Calu3 (cell line): ENCODE measurements at regions not wholly inside any gene's neighbourhood (a gene's known extent, or its start where the extent isn't known, plus 50 kb on each side); places are given as distances from the start of the nearest gene placed in this dataset.
A peak's percentile ranks its signal among the peaks of the same experiment; 100 is the strongest.

Experiments
- BruUV-seq: library from RNA; stranded (reverse); fragments of 400-500 nt; replicated peaks from 2 replicates; lab custom pipeline; 2021; lab: Mats Ljungman, UMichigan
- CTCF ChIA-PET: fragments of 300-600 bp; sonication (Branson Sonifier 250); formaldehyde crosslinking; loops from one replicate; lab custom pipeline; 2022; ENCODE audit warnings: antibody characterized with exemption; lab: Charles Lee
- DNase-seq: peaks from one replicate; pipeline ENCODE4 v3.0.0; 2022
- H3K27ac Mint-ChIP-seq: one replicate; pipeline ENCODE4 v1.8.0; 2022; ENCODE audit warnings: mixed read lengths; ENCODE audit not compliant: unreplicated experiment
- H3K27me3 Mint-ChIP-seq: one replicate; pipeline ENCODE4 v1.8.0; 2022; ENCODE audit warnings: mixed read lengths; ENCODE audit not compliant: unreplicated experiment
- H3K36me3 Mint-ChIP-seq: one replicate; pipeline ENCODE4 v1.8.0; 2022; ENCODE audit warnings: mild to moderate bottlenecking, moderate library complexity, mixed read lengths; ENCODE audit not compliant: insufficient read depth, unreplicated experiment
- H3K4me1 Mint-ChIP-seq: one replicate; pipeline ENCODE4 v1.8.0; 2022; ENCODE audit warnings: mild to moderate bottlenecking, low read depth, mixed read lengths; ENCODE audit not compliant: unreplicated experiment
- H3K4me3 Mint-ChIP-seq: one replicate; pipeline ENCODE4 v1.8.0; 2022; ENCODE audit warnings: mild to moderate bottlenecking, low read depth, moderate library complexity, mixed read lengths; ENCODE audit not compliant: unreplicated experiment
- H3K9me3 Mint-ChIP-seq: one replicate; pipeline ENCODE4 v1.8.0; 2022; ENCODE audit warnings: low read depth, mixed read lengths; ENCODE audit not compliant: unreplicated experiment
- intact Hi-C: fragments of 100-400 bp; cut with micrococcal nuclease; formaldehyde crosslinking; loops from one replicate; pipeline ENCODE4 v1.10.0; 2022; ENCODE audit not compliant: unreplicated experiment
- TF ChIP-seq, protein P1 (sequence below): fragments of 200-600 bp; IDR thresholded peaks from one replicate; pipeline ENCODE4 v1.8.0; 2022; ENCODE audit warnings: antibody characterized with exemption; ENCODE audit not compliant: unreplicated experiment

- Mint-ChIP-seq H3K4me3 (no peak overlapping the region), H3K27ac (no peak overlapping the region), H3K36me3 (peaks cover 5% of the 10 kb centered on the region), H3K27me3 (peaks cover 21% of the 10 kb centered on the region), H3K4me1 (no peaks in the 10 kb centered on the region), H3K9me3 (no peaks in the 10 kb centered on the region)
- DNase-seq = no peak
- BruUV-seq = no TSS peak
- CTCF ChIA-PET = interaction anchor here (1.2 to 1.7 kb wide), 2 partner anchors 14 to 29 kb away, joined by 6 to 7 read pairs; no protein-coding TSS in a partner anchor
- intact Hi-C loops = no loop called here
- TF ChIP-seq, protein P1, sequence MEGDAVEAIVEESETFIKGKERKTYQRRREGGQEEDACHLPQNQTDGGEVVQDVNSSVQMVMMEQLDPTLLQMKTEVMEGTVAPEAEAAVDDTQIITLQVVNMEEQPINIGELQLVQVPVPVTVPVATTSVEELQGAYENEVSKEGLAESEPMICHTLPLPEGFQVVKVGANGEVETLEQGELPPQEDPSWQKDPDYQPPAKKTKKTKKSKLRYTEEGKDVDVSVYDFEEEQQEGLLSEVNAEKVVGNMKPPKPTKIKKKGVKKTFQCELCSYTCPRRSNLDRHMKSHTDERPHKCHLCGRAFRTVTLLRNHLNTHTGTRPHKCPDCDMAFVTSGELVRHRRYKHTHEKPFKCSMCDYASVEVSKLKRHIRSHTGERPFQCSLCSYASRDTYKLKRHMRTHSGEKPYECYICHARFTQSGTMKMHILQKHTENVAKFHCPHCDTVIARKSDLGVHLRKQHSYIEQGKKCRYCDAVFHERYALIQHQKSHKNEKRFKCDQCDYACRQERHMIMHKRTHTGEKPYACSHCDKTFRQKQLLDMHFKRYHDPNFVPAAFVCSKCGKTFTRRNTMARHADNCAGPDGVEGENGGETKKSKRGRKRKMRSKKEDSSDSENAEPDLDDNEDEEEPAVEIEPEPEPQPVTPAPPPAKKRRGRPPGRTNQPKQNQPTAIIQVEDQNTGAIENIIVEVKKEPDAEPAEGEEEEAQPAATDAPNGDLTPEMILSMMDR = no peak
Observed at GRCh38 chr5:73230264-73231245, 57.6 kb downstream of the TMEM174 start.

DNA sequence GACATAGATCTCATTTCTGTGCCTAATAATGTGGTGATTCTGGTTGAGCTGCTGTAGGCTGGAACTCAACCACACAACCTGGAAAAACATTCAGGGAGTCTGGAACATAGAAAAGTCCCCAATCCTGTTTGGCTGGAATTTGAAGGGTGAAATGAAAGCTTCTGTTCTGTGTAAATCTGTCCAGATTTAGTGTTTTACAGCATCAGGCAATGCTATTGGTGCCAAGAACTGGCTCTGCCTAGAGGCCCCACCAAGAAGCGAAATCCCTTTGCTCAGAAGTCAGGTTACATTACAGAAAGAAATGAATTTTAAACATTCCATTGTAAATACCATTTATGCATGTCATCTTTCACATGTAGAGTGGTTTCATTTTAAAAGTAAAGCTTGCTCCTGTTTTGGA is 56.3 kb downstream of the TMEM174 start:
- DNase-seq = peak; percentile 38
- Mint-ChIP-seq H3K27ac (no peak overlapping the region), H3K4me3 (no peak overlapping the region), H3K4me1 (no peaks in the 10 kb centered on the region), H3K36me3 (peaks cover 5% of the 10 kb centered on the region), H3K9me3 (no peaks in the 10 kb centered on the region), H3K27me3 (peaks cover 16% of the 10 kb centered on the region)
- CTCF ChIA-PET = interaction anchor here (0.6 to 1.7 kb wide), 5 partner anchors 11 to 198 kb away, joined by 3 to 7 read pairs (median 6); no protein-coding TSS in a partner anchor
- BruUV-seq = no TSS peak
- TF ChIP-seq, protein P1 = no peak
- intact Hi-C loops = no loop called here

DNA sequence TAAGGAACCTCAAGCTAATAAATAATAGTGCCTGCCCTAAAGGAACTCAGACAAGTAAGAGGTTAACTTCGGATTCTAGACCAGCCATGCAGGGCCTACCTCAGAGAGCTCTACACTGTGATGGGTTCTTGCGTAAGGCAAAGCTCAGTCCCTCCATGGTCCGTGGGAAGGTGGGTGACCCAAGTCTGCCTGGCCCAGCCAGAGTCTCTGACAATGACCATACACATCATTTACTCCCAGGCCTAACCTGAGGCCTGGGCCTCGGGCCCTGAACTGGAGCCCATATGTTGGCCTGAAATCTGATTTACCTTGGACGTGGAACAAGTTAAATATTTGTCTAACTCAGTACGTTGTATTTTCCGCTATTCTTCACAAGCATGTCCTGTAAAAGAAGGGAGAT is 55.1 kb downstream of the TMEM174 start:
- H3K9me3 Mint-ChIP-seq = no peaks in the 10 kb centered on the region
- no peak for DNase-seq
- intact Hi-C loops = no loop called here
- no peak overlapping the region for H3K4me3 Mint-ChIP-seq
- no peaks in the 10 kb centered on the region for H3K4me1 Mint-ChIP-seq
- no peaks in the 10 kb centered on the region for H3K36me3 Mint-ChIP-seq
- peaks cover 9% of the 10 kb centered on the region for H3K27me3 Mint-ChIP-seq
- no TSS peak for BruUV-seq
- CTCF ChIA-PET = interaction anchor here (1.5 to 1.6 kb wide), 2 partner anchors 10 to 197 kb away, joined by 4 to 6 read pairs; no protein-coding TSS in a partner anchor
- TF ChIP-seq, protein P1 = no peak
- no peak overlapping the region for H3K27ac Mint-ChIP-seq
